ENCODE measurements at regions not wholly inside any gene's neighbourhood (a gene's known extent, or its start where the extent isn't known, plus 50 kb on each side); places are given as distances from the start of the nearest gene placed in this dataset.

GRCh38 chr1:5002676-5003075 is 348.3 kb downstream of the AJAP1 start:
- TF ChIP-seq POLR2A (IDR thresholded peaks at IDR 0.05), result no peak
- TF ChIP-seq CTCF (IDR thresholded peaks at IDR 0.05), result no peak
- no peak for TF ChIP-seq POLR2AphosphoS5 (IDR thresholded peaks at IDR 0.05)

GRCh38 chr1:5001466-5001865 is 347.1 kb downstream of the AJAP1 start:
- DNase-seq (ENCODE audit: low spot score), result no peak
- H3K27ac ChIP-seq, result no peak overlapping the region
- intact Hi-C loops (cut with DNase I), result no loop called here
- no peak overlapping the region for H3K4me3 ChIP-seq
- TF ChIP-seq POLR2AphosphoS5 (IDR thresholded peaks at IDR 0.05), result no peak
- TF ChIP-seq POLR2A (IDR thresholded peaks at IDR 0.05), result no peak
- TF ChIP-seq CTCF (IDR thresholded peaks at IDR 0.05), result no peak
- H3K9me3 ChIP-seq, result no peaks in the 10 kb centered on the region
- no peaks in the 10 kb centered on the region for H3K4me1 ChIP-seq (replicated peaks)
- WGBS, result 33% methylated on average over 5 of the region's 5 CpGs
- H3K27me3 ChIP-seq (replicated peaks; ENCODE audit: insufficient read depth), result no peaks in the 10 kb centered on the region
- no peaks in the 10 kb centered on the region for H3K36me3 ChIP-seq

More at GRCh38 chr1:5002676-5003075, 348.3 kb downstream of the AJAP1 start:
- Histone ChIP-seq H3K4me1 (replicated peaks) (no peaks in the 10 kb centered on the region), H3K27me3 (replicated peaks; ENCODE audit: insufficient read depth) (no peaks in the 10 kb centered on the region), H3K9me3 (no peaks in the 10 kb centered on the region), H3K4me3 (no peak overlapping the region), H3K27ac (no peak overlapping the region), H3K36me3 (no peaks in the 10 kb centered on the region)
- no peak for DNase-seq (ENCODE audit: low spot score)
- intact Hi-C loops (cut with DNase I), result no loop called here
- WGBS, result 81% methylated on average over 2 of the region's 2 CpGs

- no peak overlapping the region for H3K27ac ChIP-seq
- intact Hi-C loops (cut with DNase I), result no loop called here
- WGBS, result 15% methylated on average over 5 of the region's 5 CpGs
- H3K36me3 ChIP-seq, result no peaks in the 10 kb centered on the region
- no peak for DNase-seq (ENCODE audit: low spot score)
- H3K9me3 ChIP-seq, result no peaks in the 10 kb centered on the region
- no peaks in the 10 kb centered on the region for H3K4me1 ChIP-seq (replicated peaks)
- no peak for TF ChIP-seq POLR2AphosphoS5 (IDR thresholded peaks at IDR 0.05)
- TF ChIP-seq POLR2A (IDR thresholded peaks at IDR 0.05), result no peak
- TF ChIP-seq CTCF (IDR thresholded peaks at IDR 0.05), result no peak
- no peak overlapping the region for H3K4me3 ChIP-seq
- no peaks in the 10 kb centered on the region for H3K27me3 ChIP-seq (replicated peaks; ENCODE audit: insufficient read depth)
Observed at GRCh38 chr1:4986306-4986705, 331.9 kb downstream of the AJAP1 start.

GRCh38 chr1:4984841-4985240 is 330.4 kb downstream of the AJAP1 start:
- H3K27me3 ChIP-seq (replicated peaks; ENCODE audit: insufficient read depth), result no peaks in the 10 kb centered on the region
- intact Hi-C loops (cut with DNase I), result no loop called here
- no peaks in the 10 kb centered on the region for H3K4me1 ChIP-seq (replicated peaks)
- WGBS, result 83% methylated on average over 18 of the region's 18 CpGs
- no peaks in the 10 kb centered on the region for H3K36me3 ChIP-seq
- no peaks in the 10 kb centered on the region for H3K9me3 ChIP-seq
- H3K27ac ChIP-seq, result no peak overlapping the region
- TF ChIP-seq POLR2AphosphoS5 (IDR thresholded peaks at IDR 0.05) (no peak), CTCF (IDR thresholded peaks at IDR 0.05) (no peak), POLR2A (IDR thresholded peaks at IDR 0.05) (no peak)
- no peak overlapping the region for H3K4me3 ChIP-seq
- DNase-seq (ENCODE audit: low spot score), result no peak

- TF ChIP-seq POLR2A (IDR thresholded peaks at IDR 0.05) (no peak), CTCF (IDR thresholded peaks at IDR 0.05) (no peak), POLR2AphosphoS5 (IDR thresholded peaks at IDR 0.05) (no peak)
Observed at GRCh38 chr1:4980211-4980610, 325.8 kb downstream of the AJAP1 start.

More at GRCh38 chr1:4980211-4980610, 325.8 kb downstream of the AJAP1 start:
- H3K27me3 ChIP-seq (replicated peaks; ENCODE audit: insufficient read depth), result peaks cover 3% of the 10 kb centered on the region
- no peaks in the 10 kb centered on the region for H3K9me3 ChIP-seq
- no peak overlapping the region for H3K4me3 ChIP-seq
- WGBS, result 87% methylated on average over 6 of the region's 6 CpGs
- no peak overlapping the region for H3K27ac ChIP-seq
- intact Hi-C loops (cut with DNase I), result no loop called here
- no peaks in the 10 kb centered on the region for H3K36me3 ChIP-seq
- no peaks in the 10 kb centered on the region for H3K4me1 ChIP-seq (replicated peaks)
- DNase-seq (ENCODE audit: low spot score), result no peak

All from prostate gland (tissue), 2 donors.